ENCODE measurements at regions not wholly inside any gene's neighbourhood (a gene's known extent, or its start where the extent isn't known, plus 50 kb on each side); places are given as distances from the start of the nearest gene placed in this dataset.

- Histone ChIP-seq H3K4me3 (ENCODE audit: low read depth in 2 of 2, low read length in 2 of 2) (no peak overlapping the region), H3K27ac (ENCODE audit: low read length) (no peak overlapping the region), H3K36me3 (ENCODE audit: control insufficient read depth, insufficient read depth, low read length) (no peaks in the 10 kb centered on the region), H3K4me1 (ENCODE audit: control insufficient read depth, insufficient read depth, low read length) (no peaks in the 10 kb centered on the region), H3K27me3 (ENCODE audit: control insufficient read depth, insufficient read depth, low read length) (peaks cover 2% of the 10 kb centered on the region; the same call in 1 of the 2 replicates), H3K9me3 (ENCODE audit: control insufficient read depth, insufficient read depth, low read depth, low read length) (no peaks in the 10 kb centered on the region)
- intact Hi-C loops (cut with micrococcal nuclease; ENCODE audit: unreplicated experiment): no loop called here
- DNase-seq (ENCODE audit: low read depth, low spot score): no peak
- in situ Hi-C loops (cut with HindIII; ENCODE audit: low pct_unique_long_range_greater_than_20kb, low sequenced_read_pairs): no loop called here
- TF ChIP-seq REST (IDR thresholded peaks at IDR 0.05; ENCODE audit: insufficient read depth in 1 of 2, low read depth in 2 of 2, low read length in 1 of 2) (no peak), TCF7L2 (IDR thresholded peaks at IDR 0.05; ENCODE audit: low read depth, low read length) (no peak), POLR2AphosphoS5 (IDR thresholded peaks at IDR 0.05; ENCODE audit: low read depth, low read length) (no peak), SIN3A (IDR thresholded peaks at IDR 0.05; ENCODE audit: borderline replicate concordance, insufficient read depth, low read depth, low read length) (no peak)
- TF ChIP-seq, protein P1, sequence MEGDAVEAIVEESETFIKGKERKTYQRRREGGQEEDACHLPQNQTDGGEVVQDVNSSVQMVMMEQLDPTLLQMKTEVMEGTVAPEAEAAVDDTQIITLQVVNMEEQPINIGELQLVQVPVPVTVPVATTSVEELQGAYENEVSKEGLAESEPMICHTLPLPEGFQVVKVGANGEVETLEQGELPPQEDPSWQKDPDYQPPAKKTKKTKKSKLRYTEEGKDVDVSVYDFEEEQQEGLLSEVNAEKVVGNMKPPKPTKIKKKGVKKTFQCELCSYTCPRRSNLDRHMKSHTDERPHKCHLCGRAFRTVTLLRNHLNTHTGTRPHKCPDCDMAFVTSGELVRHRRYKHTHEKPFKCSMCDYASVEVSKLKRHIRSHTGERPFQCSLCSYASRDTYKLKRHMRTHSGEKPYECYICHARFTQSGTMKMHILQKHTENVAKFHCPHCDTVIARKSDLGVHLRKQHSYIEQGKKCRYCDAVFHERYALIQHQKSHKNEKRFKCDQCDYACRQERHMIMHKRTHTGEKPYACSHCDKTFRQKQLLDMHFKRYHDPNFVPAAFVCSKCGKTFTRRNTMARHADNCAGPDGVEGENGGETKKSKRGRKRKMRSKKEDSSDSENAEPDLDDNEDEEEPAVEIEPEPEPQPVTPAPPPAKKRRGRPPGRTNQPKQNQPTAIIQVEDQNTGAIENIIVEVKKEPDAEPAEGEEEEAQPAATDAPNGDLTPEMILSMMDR (IDR thresholded peaks at IDR 0.05): no peak
- ChIA-PET POLR2A (no interaction called here), CTCF (no interaction called here)
- BruUV-seq (replicated peaks): no TSS peak
- ATAC-seq: no peak
Observed at GRCh38 chr5:174229514-174230370, 184.2 kb downstream of the NSG2 start.

DNA sequence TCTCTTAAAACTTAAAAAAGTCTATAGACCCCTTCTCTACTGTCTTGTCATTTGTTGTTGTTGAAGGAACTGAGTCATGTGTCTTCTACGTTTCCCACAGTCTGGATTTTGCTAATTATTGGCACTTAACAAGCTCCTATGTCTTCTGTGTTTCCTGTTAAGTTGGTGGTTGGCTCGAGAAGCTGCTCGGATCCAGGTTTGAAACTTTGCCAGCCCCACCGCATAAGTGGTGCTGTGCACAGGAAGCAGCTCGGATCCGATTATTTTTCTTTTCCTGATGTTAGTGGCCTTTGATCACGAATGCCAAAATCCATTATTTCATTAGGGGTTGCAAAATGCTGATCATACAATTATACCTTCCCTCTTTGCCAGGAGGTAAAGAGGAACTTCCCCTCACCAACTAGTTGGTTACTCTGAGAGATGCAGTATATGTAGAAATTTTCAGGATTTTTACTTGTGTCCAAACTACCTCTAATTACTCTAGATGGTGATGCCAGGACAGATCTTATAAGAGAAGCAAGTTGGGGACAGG is 186.5 kb downstream of the NSG2 start:
- TF ChIP-seq POLR2AphosphoS5 (IDR thresholded peaks at IDR 0.05; ENCODE audit: low read depth, low read length): no peak
- TF ChIP-seq, protein P1 (IDR thresholded peaks at IDR 0.05): no peak
- no peak for TF ChIP-seq TCF7L2 (IDR thresholded peaks at IDR 0.05; ENCODE audit: low read depth, low read length)
- no peak for TF ChIP-seq SIN3A (IDR thresholded peaks at IDR 0.05; ENCODE audit: borderline replicate concordance, insufficient read depth, low read depth, low read length)
- TF ChIP-seq REST (IDR thresholded peaks at IDR 0.05; ENCODE audit: insufficient read depth in 1 of 2, low read depth in 2 of 2, low read length in 1 of 2): no peak
- H3K4me3 ChIP-seq (ENCODE audit: low read depth in 2 of 2, low read length in 2 of 2): no peak overlapping the region
- H3K27me3 ChIP-seq (ENCODE audit: control insufficient read depth, insufficient read depth, low read length): peaks cover 2% of the 10 kb centered on the region; the same call in 1 of the 2 replicates
- no peaks in the 10 kb centered on the region for H3K9me3 ChIP-seq (ENCODE audit: control insufficient read depth, insufficient read depth, low read depth, low read length)
- intact Hi-C loops (cut with micrococcal nuclease; ENCODE audit: unreplicated experiment) (no loop called here), in situ Hi-C loops (cut with HindIII; ENCODE audit: low pct_unique_long_range_greater_than_20kb, low sequenced_read_pairs) (no loop called here)
- no TSS peak for BruUV-seq (replicated peaks)
- no peaks in the 10 kb centered on the region for H3K4me1 ChIP-seq (ENCODE audit: control insufficient read depth, insufficient read depth, low read length)
- no peak for ATAC-seq
- ChIA-PET CTCF (no interaction called here), POLR2A (no interaction called here)
- no peak overlapping the region for H3K27ac ChIP-seq (ENCODE audit: low read length)
- no peaks in the 10 kb centered on the region for H3K36me3 ChIP-seq (ENCODE audit: control insufficient read depth, insufficient read depth, low read length)
- no peak for DNase-seq (ENCODE audit: low read depth, low spot score)

Data from Panc1 (cell line).